T-cell (primary cell): ENCODE measurements at regions not wholly inside any gene's neighbourhood (a gene's known extent, or its start where the extent isn't known, plus 50 kb on each side); places are given as distances from the start of the nearest gene placed in this dataset.
A peak's percentile ranks its signal among the peaks of the same experiment; 100 is the strongest.

Experiments used
- ATAC-seq, 4 experiments: fragments of 200-7000 bp in 3 of 4; fragments of 150-1000 bp in 1 of 4; cut with Tn5 transposase; replicated peaks in 1 of 4; 1 replicate in 3 of 4; 2 replicates in 1 of 4; pipeline ENCODE4 v1.10.0; 2021; ENCODE audit warnings: moderate library complexity in 3 of 4, mild to moderate bottlenecking in 2 of 4, moderate number of reproducible peaks in 1 of 4
- CTCF ChIA-PET, 2 donors: fragments of 300-600 bp; sonication (Branson Sonifier 250); formaldehyde crosslinking; loops; one replicate each; lab custom pipeline; 2022; ENCODE audit warnings: antibody characterized with exemption in 2 of 2; lab: Charles Lee
- POLR2A ChIA-PET, 2 donors: fragments of 300-600 bp; sonication (Branson Sonifier 250); formaldehyde crosslinking; loops; one replicate each; lab custom pipeline; 2022; ENCODE audit warnings: antibody characterized with exemption in 2 of 2; lab: Charles Lee
- DNase-seq, 35 experiments: peaks; one replicate each; pipeline versions ENCODE4 v3.0.0 to v3.0.0-alpha.2; 2013 to 2023
- H3K27ac ChIP-seq: one replicate; pipeline ENCODE4 v1.5.1; 2013; ENCODE audit warnings: low read length
- H3K27me3 ChIP-seq, 2 experiments: replicated peaks in 1 of 2; 1 replicate in 1 of 2; 2 replicates in 1 of 2; pipeline versions ENCODE4 v1.6.1 to v1.7.0; 2013; ENCODE audit warnings: low read length in 1 of 2, mixed read lengths in 1 of 2; ENCODE audit not compliant: control insufficient read depth in 2 of 2, insufficient read depth in 2 of 2; ENCODE audit errors: extremely low read depth in 1 of 2
- H3K36me3 ChIP-seq, 2 donors: 1 replicate in 1 of 2; 2 replicates in 1 of 2; pipeline versions ENCODE4 v1.6.1 to v1.7.0; 2013; ENCODE audit warnings: low read length in 1 of 2; ENCODE audit not compliant: control insufficient read depth in 2 of 2, insufficient read depth in 1 of 2; ENCODE audit errors: extremely low read depth in 1 of 2
- H3K4me1 ChIP-seq, 2 experiments: 1 replicate in 1 of 2; 2 replicates in 1 of 2; pipeline versions ENCODE4 v1.6.1 to v1.7.0; 2013; ENCODE audit warnings: low read length in 2 of 2, mixed read lengths in 1 of 2; ENCODE audit not compliant: insufficient read depth in 2 of 2, control insufficient read depth in 1 of 2; ENCODE audit errors: extremely low read depth in 1 of 2
- H3K4me3 ChIP-seq, 2 donors: 1 replicate in 1 of 2; 2 replicates in 1 of 2; pipeline versions ENCODE4 v1.5.1 to v1.7.0; 2013; ENCODE audit warnings: mild to moderate bottlenecking in 2 of 2, low read length in 1 of 2, moderate library complexity in 1 of 2; ENCODE audit not compliant: control insufficient read depth in 1 of 2; ENCODE audit errors: extremely low read depth in 1 of 2
- H3K9me3 ChIP-seq: 2 replicates; pipeline ENCODE4 v1.7.0; 2013
- H3K27ac Mint-ChIP-seq, 2 donors: one replicate each; pipeline ENCODE4 v1.8.0; 2020 to 2021; ENCODE audit warnings: mild to moderate bottlenecking in 2 of 2, mixed read lengths in 2 of 2
- H3K27me3 Mint-ChIP-seq, 2 donors: one replicate each; pipeline ENCODE4 v1.8.0; 2021 to 2022; ENCODE audit warnings: mixed read lengths in 2 of 2
- H3K36me3 Mint-ChIP-seq: one replicate; pipeline ENCODE4 v1.8.0; 2021; ENCODE audit warnings: mixed read lengths
- H3K4me1 Mint-ChIP-seq, 3 donors: one replicate each; pipeline ENCODE4 v1.8.0; 2020 to 2022; ENCODE audit warnings: mixed read lengths in 3 of 3, mild to moderate bottlenecking in 1 of 3
- H3K4me3 Mint-ChIP-seq, 3 donors: one replicate each; pipeline ENCODE4 v1.8.0; 2020 to 2022; ENCODE audit warnings: mild to moderate bottlenecking in 3 of 3, mixed read lengths in 3 of 3, moderate library complexity in 3 of 3
- H3K9me3 Mint-ChIP-seq, 3 donors: one replicate each; pipeline ENCODE4 v1.8.0; 2020 to 2022; ENCODE audit warnings: mixed read lengths in 3 of 3
- WGBS: methylation state at CpG from one replicate; pipeline ENCODE4 v1.1.5; 2013; ENCODE audit warnings: missing lambda C conversion rate; ENCODE audit not compliant: insufficient coverage; 5-methylcytosine and 5-hydroxymethylcytosine counted together

DNA sequence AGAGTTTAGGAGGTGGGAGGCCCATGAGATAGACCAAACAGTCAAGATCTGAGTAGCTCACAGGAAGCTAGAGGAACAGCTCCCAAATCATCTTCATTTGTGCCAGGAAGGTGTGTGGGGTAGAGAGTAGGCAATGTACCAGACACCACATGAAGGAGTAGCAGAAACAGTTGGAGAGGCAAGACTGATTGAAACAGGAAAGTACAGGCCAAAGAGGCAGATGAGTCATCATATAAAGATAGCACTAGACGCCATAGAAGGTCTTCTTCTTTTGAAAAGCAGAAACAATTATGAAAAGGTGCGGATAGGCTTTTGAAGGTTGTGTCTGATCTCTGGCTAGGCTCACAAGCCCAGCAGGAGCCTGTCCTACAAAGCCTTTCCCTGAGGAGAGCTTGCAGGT is 62.7 kb upstream of the PALM2AKAP2 start:
- no peak overlapping the region for H3K27ac Mint-ChIP-seq
- Histone ChIP-seq H3K27ac (no peak overlapping the region), H3K4me1 (no peaks in the 10 kb centered on the region), H3K27me3 (no peaks in the 10 kb centered on the region), H3K4me3 (no peak overlapping the region), H3K9me3 (no peaks in the 10 kb centered on the region), H3K36me3 (no peaks in the 10 kb centered on the region)
- ChIA-PET CTCF (no interaction called here), POLR2A (no interaction called here)
- H3K4me1 Mint-ChIP-seq: no peaks in the 10 kb centered on the region
- H3K27me3 Mint-ChIP-seq: peaks cover 0 to 5% of the 10 kb centered on the region in 2 donors
- H3K36me3 Mint-ChIP-seq: no peaks in the 10 kb centered on the region
- DNase-seq: no peak
- H3K4me3 Mint-ChIP-seq: no peak overlapping the region
- ATAC-seq: peak in 1 of 4 experiments; percentile 26
- no peaks in the 10 kb centered on the region for H3K9me3 Mint-ChIP-seq
- WGBS: 67% methylated on average over 1 of the region's 2 CpGs

DNA sequence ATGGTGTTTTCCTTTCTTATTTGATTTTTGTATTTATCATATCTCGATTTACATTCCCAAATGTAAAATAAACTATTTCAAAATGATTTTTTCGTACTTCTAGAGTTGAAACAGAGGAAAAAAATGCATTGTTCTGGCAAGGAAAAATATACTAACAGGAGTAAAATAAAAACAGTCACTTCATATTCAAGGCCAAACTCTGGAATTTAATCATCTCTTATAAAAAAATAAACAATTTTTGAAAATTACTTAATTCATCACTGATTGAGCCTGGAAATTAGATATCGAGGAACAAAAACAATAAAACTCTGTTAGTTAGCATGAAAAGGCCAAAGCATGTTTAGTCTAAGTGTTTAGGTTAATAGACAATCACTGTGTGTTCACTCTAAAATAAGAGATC is 61.1 kb upstream of the PALM2AKAP2 start:
- ChIA-PET POLR2A (no interaction called here), CTCF (no interaction called here)
- Histone ChIP-seq H3K4me1 (no peaks in the 10 kb centered on the region), H3K27me3 (no peaks in the 10 kb centered on the region), H3K36me3 (no peaks in the 10 kb centered on the region), H3K9me3 (no peaks in the 10 kb centered on the region), H3K27ac (no peak overlapping the region), H3K4me3 (no peak overlapping the region)
- no CpG with 5 or more reads among the region's 3 CpGs for WGBS
- Mint-ChIP-seq H3K27ac (no peak overlapping the region), H3K4me1 (no peaks in the 10 kb centered on the region), H3K27me3 (peaks cover 3 to 13% of the 10 kb centered on the region in 2 donors), H3K4me3 (no peak overlapping the region), H3K9me3 (peaks cover 0 to 2% (median 0%) of the 10 kb centered on the region in 3 donors), H3K36me3 (no peaks in the 10 kb centered on the region)
- ATAC-seq: no peak
- DNase-seq: no peak

DNA sequence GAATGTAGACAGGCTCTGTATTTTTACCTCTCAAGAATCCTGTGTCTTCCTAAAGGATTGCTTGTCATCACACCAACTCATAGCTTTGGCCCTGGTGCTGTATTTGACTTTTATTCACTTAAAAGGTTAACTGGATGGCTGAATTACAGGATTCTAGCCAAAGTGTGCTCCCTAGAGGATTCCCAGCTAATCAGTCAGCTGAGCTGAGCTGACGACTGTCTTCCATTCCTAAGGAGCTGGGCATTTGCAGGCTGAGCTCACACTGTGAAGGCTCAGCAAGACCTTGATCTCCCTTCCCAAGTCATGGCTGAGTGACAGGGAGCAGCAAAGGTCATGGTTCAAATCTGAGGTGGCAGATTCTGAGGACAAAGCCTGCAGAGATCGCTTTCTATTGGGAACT is 59.0 kb upstream of the PALM2AKAP2 start:
- WGBS: 57% methylated on average over 1 of the region's 2 CpGs
- H3K27ac ChIP-seq: no peak overlapping the region
- no peak for DNase-seq
- Mint-ChIP-seq H3K4me1 (no peaks in the 10 kb centered on the region), H3K9me3 (peaks cover 0 to 4% (median 2%) of the 10 kb centered on the region in 3 donors), H3K27ac (no peak overlapping the region), H3K36me3 (no peaks in the 10 kb centered on the region), H3K27me3 (peaks cover 3 to 8% of the 10 kb centered on the region in 2 donors), H3K4me3 (no peak overlapping the region)
- ATAC-seq: no peak
- no peaks in the 10 kb centered on the region for H3K9me3 ChIP-seq
- no peaks in the 10 kb centered on the region for H3K36me3 ChIP-seq
- H3K27me3 ChIP-seq: no peaks in the 10 kb centered on the region
- ChIA-PET POLR2A (no interaction called here), CTCF (no interaction called here)
- no peaks in the 10 kb centered on the region for H3K4me1 ChIP-seq
- no peak overlapping the region for H3K4me3 ChIP-seq

DNA sequence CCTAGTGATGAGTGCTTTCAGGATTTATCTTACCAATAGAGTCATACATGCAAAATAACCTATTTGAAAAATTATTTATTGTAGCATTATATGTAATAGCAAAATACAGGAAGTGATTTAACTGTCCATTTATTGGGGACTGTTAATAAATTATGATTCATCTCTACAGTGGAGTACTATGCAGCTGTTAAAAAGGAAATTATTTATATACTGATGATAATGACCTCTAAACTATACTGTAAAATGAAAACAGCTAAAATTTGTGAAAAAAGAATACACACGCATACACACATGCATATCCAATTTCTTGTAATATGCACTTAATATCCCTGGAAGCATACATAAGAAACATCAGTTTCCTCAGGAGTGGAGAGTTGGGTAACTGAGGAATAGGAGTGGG is 58.0 kb upstream of the PALM2AKAP2 start:
- Mint-ChIP-seq H3K27ac (no peak overlapping the region), H3K4me1 (no peaks in the 10 kb centered on the region), H3K36me3 (no peaks in the 10 kb centered on the region), H3K9me3 (peaks cover 0 to 4% (median 2%) of the 10 kb centered on the region in 3 donors), H3K4me3 (no peak overlapping the region), H3K27me3 (peaks cover 3 to 8% of the 10 kb centered on the region in 2 donors)
- DNase-seq (no peak), ATAC-seq (no peak)
- WGBS: no CpG with 5 or more reads among the region's 1 CpG
- Histone ChIP-seq H3K4me1 (no peaks in the 10 kb centered on the region), H3K36me3 (no peaks in the 10 kb centered on the region), H3K4me3 (no peak overlapping the region), H3K9me3 (no peaks in the 10 kb centered on the region), H3K27me3 (no peaks in the 10 kb centered on the region), H3K27ac (no peak overlapping the region)
- POLR2A ChIA-PET: no interaction called here
- CTCF ChIA-PET: no interaction called here

DNA sequence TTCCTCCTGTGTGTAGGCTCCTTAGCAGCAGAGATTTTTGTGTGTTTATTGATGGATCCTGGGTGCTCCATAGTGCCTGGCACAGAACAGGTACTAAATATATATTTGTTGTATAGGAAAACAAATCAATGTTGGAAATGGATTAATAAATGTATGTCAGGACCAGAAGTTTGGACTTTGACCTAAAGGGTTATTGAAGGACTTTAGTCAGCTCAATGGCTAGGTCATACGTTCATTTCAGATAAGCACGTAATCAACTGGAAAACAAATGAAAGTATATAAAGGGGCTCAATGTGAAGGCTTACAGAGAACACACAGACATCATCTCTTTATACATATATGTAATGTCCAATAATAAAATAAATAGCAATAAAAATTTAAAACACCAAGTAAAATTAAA is 56.2 kb upstream of the PALM2AKAP2 start:
- no peak overlapping the region for H3K4me3 ChIP-seq
- WGBS: no CpG with 5 or more reads among the region's 2 CpGs
- no peaks in the 10 kb centered on the region for H3K4me1 Mint-ChIP-seq
- peaks cover 0 to 4% (median 2%) of the 10 kb centered on the region in 3 donors for H3K9me3 Mint-ChIP-seq
- H3K27me3 ChIP-seq: no peaks in the 10 kb centered on the region
- CTCF ChIA-PET: no interaction called here
- ATAC-seq: no peak
- no peak for DNase-seq
- no peaks in the 10 kb centered on the region for H3K4me1 ChIP-seq
- H3K9me3 ChIP-seq: no peaks in the 10 kb centered on the region
- H3K27ac ChIP-seq: no peak overlapping the region
- no peak overlapping the region for H3K27ac Mint-ChIP-seq
- peaks cover 3 to 8% of the 10 kb centered on the region in 2 donors for H3K27me3 Mint-ChIP-seq
- H3K4me3 Mint-ChIP-seq: no peak overlapping the region
- POLR2A ChIA-PET: interaction anchor here in 1 of 2 donors (0.5 kb wide), 1 partner anchor 104 kb away, joined by 3 read pairs; no protein-coding TSS in a partner anchor
- H3K36me3 Mint-ChIP-seq: no peaks in the 10 kb centered on the region
- no peaks in the 10 kb centered on the region for H3K36me3 ChIP-seq

DNA sequence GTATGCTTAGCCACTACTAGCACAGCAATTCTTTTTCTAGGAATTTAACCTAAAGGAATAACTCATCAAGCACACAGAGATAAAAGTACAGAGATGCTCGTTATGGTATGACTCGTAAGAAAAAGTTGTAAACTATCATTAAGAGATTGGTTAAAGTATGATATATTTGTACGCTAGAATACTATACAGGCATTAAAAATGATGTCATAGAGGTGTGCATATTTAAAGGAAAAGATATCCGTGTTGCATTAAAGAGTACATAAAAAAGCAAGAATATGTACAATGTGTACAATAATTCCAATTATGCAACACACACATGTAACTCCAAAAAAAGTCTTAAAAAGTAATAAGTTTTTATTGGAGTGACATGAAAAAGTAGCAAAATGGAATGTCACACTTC is 54.5 kb upstream of the PALM2AKAP2 start:
- Mint-ChIP-seq H3K36me3 (no peaks in the 10 kb centered on the region), H3K27me3 (peaks cover 3 to 8% of the 10 kb centered on the region in 2 donors), H3K9me3 (peaks cover 0 to 4% (median 2%) of the 10 kb centered on the region in 3 donors), H3K27ac (no peak overlapping the region), H3K4me3 (no peak overlapping the region), H3K4me1 (no peaks in the 10 kb centered on the region)
- Histone ChIP-seq H3K4me3 (no peak overlapping the region), H3K27me3 (no peaks in the 10 kb centered on the region), H3K4me1 (no peaks in the 10 kb centered on the region), H3K9me3 (no peaks in the 10 kb centered on the region), H3K27ac (no peak overlapping the region), H3K36me3 (no peaks in the 10 kb centered on the region)
- ChIA-PET CTCF (no interaction called here), POLR2A (no interaction called here)
- ATAC-seq (no peak), DNase-seq (no peak)
- WGBS: no CpG with 5 or more reads among the region's 4 CpGs

DNA sequence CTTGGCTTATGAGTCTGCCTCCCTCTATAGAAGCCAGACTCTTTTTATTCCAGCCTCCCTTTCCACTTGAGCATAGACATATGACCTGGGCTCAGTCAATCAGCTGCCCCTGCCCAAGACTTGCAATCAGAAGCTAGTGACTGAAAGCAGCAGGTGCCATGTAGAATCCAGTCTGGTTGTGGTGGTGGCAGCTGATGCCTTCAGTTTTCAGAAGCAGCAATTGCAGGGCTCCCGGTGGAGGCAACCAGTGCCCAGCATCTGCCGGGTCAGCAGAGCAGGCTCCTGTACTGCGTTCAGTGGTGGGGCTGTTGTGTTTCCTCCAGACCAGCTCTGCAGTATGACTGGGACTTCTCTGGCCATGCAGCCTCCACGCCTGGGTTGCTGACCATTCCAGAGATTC is 53.9 kb upstream of the PALM2AKAP2 start:
- Histone ChIP-seq H3K9me3 (no peaks in the 10 kb centered on the region), H3K27me3 (no peaks in the 10 kb centered on the region), H3K4me3 (no peak overlapping the region), H3K4me1 (no peaks in the 10 kb centered on the region), H3K36me3 (no peaks in the 10 kb centered on the region), H3K27ac (no peak overlapping the region)
- ATAC-seq (peak in 1 of 4 experiments; percentile 45), DNase-seq (no peak)
- CTCF ChIA-PET: no interaction called here
- Mint-ChIP-seq H3K4me1 (no peaks in the 10 kb centered on the region), H3K9me3 (peaks cover 0 to 4% (median 2%) of the 10 kb centered on the region in 3 donors), H3K4me3 (no peak overlapping the region), H3K27ac (no peak overlapping the region), H3K27me3 (peaks cover 3 to 12% of the 10 kb centered on the region in 2 donors), H3K36me3 (no peaks in the 10 kb centered on the region)
- POLR2A ChIA-PET: no interaction called here
- WGBS: 80% methylated on average over 3 of the region's 4 CpGs
